CD4-positive, alpha-beta T cell treated with Interleukin-10 for 1 hour (primary cell): ENCODE measurements at regions not wholly inside any gene's neighbourhood (a gene's known extent, or its start where the extent isn't known, plus 50 kb on each side); places are given as distances from the start of the nearest gene placed in this dataset.
"Not testable (repeated sequence)": the region's sequence is repeated elsewhere in the genome, so short reads cannot be mapped to it uniquely, and the experiment has no call there.

ENCODE experiments used
- DNase-seq: peaks from one replicate; pipeline ENCODE4 v3.0.0-alpha.2; 2020

DNA sequence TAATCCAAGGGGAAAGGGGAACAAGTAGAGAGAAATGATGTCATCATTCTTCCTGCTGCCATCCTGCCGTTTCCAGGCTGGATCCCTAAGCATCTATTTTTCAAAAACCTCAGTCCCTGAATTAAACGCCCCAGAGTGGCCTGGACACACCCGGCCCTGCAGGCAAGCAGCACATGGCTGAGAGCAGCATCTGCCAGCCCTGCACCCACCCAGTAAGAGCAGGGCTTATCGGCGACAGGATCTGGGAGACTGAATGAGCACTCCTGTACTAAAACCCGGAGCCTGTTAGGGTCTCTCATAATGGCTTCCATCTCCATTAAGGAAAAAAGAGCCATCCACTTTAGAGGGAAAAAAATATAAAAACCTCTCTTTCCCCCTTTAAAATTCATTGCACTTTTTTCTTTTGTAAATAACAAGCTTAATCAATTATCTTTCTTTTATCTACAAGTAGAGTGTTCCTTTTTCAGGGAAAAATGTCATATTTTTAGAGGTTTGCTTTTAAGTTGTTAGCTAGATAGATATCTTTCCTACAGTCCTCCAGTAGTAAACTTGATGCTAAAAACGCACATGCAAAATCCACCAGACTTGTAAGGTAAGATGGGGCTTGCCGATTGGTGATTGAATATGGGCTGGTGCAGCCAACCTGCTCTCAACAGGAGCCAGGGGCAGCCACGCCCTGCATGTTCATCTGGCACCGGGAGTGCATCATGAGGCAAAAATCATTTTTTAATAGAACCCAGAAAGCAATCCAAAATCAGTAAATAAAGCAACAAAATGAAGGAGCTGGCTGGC, 457.8 kb downstream of the EIPR1 start:
- no peak for DNase-seq

DNA sequence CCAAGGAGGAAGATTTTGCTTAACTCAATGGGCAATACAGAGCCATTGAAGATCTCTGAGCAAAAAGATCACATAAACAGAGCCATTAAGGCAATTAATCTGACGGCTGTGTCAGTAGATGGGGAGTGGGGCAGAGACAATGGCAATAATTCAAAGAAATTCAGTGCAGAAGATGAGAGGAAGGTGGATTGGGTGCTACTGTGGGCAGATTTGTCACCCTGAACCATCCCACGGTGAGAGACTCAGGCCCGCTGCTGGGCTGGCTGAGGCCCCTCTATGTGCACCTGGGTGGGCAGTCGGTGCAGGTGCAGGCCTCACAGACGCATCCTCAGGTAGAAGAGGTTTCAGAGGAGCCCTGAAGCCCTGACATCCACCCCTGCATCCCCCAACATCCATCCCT, 458.6 kb downstream of the EIPR1 start:
- DNase-seq = no peak

DNA sequence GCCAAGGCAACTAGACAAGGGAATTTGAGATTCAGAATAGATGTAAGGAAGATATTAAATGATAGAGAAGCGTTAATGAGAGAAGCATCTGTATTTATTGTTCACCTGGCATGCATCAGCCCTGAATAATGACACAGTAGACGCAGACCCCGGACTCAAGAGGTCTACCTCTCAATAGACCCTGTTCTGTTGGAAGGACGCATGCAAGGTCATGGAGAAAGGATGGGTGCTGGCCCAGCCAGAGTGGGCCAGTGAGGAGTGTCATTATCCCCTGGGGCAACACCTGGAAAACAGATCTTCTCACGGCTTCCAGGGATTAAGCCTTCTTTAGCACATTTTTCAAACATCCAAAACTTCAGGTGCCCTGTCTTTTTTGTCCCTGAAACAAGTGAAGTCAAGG, 461.0 kb downstream of the EIPR1 start:
- DNase-seq = no peak

DNA sequence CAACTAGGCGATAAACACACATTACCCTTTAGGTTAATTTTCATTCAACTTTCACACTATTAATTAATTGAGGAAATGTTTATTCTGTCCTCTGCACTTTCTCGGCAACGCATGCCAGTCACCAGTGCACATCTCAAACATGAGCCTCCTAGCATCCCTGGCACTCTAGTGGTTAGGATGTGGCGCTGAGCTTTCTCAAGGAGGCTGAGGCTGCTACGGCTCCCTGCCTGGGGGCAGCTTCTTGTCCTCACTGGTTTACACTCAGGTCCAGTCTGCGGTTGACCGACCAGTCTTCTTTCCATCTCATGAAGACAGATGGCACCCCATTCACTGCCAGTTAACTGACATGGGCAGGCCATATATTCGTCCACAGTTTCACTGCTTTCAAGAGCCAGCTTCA, 463.4 kb downstream of the EIPR1 start:
- DNase-seq = no peak

DNA sequence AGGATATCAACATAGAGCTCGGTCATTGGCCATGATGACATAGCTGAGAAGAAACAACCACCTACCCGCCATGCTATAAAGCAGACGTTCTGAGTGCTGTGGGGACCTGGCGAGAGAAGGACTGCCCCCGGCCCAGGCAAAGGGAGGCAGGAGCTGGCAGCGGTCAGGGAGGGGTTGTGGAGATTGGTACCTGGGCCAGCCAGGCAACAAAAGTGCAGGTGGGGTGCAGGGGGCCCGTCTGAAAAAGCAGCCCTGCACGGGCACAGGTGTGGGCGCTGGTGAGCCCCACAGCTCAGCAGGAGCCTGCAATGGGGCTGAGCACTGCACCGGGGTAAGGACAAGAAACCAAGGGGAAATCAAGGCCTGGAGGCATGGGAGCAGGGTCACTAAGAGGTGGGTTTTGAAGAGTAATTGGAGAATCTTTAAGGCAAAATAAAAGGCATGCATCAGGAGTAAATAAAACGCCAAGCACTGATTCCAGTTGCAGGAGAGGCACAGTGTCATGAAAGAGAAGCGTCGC, 464.0 kb downstream of the EIPR1 start:
- DNase-seq = no peak

DNA sequence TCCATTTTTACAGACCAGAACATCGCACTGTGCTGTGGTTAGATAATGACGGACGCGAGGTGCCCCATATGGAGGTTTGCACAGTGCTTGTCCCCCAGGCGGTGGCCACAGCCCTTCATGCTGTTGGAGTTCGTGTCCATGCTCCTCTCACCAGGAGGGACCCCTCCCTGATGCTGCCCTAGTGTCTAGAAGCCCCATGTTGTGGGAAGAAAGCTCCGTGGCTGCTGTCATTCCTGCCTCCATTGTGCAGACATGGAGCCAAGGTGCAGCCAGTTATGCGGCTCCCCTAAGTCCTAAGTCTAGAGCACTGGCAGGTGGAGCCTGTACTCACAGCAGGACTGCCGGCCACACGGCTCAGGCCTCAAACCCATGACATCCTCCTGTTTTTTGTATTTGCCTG, 464.9 kb downstream of the EIPR1 start:
- DNase-seq = no peak

DNA sequence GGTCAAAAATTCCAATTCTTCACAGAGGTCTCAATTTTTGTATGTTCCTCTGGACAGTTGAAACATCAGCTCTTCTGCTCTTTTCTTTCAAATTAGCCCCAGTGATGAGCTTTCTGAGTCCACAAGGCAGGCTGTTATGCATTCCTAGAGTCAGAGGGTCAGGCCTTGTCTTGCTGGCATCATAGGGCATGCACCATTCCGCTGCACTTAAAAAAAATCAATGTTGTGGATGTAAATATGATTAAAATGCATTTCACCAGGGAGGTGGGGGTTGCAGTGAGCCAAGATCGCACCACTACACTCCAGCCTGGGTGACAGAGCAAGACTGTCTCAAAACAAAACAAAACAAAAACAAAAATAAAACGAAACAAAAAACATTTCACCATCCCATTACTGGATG, 465.3 kb downstream of the EIPR1 start:
- no peak for DNase-seq

DNA sequence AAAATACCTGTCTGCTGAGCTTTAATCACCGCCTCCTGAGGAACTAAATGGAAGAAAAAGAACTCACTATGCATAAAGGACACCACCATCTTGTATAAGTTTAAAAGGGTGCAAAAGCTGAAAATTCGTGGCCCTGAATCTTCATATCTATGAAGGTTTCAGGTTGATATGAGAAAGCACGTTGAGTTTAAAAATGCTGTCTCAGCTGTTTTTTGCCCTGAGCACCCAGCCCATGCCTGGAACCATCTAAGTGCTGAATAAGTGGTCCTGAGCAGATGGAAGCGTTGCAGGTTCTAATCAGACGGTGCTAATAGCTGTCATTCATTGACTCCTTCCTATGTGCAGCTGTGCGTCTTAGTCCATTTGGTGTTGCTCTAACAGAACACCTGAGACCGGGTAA, 467.4 kb downstream of the EIPR1 start:
- no peak for DNase-seq

DNA sequence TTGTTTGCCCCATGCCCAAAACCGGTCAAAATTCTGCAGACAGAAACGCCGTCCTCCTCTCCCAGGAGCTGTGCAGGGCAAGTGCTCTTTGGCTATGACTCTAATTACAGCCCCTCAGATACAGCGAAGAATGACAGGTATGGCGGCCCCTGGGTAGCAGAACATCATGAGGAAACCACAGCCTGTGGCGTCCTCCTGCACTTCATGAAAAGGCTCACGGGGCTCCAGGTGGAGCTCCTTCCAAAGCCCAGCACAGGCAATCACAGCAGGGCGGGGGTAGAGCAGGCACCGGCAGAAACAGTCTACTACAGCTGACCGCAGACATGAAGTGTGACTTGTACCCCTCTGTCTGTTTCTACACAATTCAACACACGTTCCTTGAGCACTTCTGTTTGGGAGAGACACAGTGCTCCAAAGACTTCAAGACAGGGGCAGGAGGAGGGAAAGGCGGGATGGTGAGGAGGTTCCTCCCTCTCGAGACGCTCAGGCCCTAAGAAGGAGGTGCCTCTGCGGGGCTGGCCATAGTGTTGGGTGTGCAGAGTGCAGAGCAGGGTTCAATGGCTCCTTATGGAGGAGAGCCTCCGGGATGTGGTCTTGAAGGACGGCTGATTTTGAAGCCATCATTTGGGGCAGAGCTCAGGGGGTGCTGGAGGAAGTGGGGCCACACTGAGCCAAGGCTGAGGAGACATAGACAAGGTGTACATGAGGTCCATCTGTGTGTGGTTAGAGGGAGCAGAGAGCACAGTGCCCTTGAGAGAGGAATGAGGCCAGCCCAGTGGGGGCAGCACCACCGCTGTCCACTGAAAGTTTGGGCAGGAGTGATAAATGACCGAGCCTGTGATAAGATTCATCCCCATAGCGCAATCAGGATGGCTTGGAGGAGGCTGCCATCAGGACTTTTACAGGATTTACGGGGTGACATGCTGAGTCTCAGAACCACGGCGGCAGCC, 468.3 kb downstream of the EIPR1 start:
- DNase-seq = no peak

DNA sequence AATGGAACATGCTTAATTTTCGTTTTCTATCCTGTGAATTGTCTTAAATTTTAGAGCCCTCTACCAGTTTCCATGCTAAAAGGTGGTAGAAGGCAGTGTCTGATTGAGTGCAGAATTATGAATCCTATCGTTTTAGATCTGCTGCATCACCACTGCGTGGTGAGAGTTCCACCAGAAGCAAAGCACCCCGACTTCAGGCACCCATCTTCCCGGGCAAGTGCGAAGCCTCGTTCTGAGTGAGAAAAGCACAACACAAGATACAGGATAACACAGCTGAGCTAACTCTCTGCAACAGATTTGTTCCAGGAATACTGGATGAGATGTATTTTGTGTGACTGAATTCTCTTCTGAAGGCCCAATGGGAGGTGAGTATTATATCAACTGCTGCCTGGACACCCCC, 471.5 kb downstream of the EIPR1 start:
- DNase-seq = no peak

DNA sequence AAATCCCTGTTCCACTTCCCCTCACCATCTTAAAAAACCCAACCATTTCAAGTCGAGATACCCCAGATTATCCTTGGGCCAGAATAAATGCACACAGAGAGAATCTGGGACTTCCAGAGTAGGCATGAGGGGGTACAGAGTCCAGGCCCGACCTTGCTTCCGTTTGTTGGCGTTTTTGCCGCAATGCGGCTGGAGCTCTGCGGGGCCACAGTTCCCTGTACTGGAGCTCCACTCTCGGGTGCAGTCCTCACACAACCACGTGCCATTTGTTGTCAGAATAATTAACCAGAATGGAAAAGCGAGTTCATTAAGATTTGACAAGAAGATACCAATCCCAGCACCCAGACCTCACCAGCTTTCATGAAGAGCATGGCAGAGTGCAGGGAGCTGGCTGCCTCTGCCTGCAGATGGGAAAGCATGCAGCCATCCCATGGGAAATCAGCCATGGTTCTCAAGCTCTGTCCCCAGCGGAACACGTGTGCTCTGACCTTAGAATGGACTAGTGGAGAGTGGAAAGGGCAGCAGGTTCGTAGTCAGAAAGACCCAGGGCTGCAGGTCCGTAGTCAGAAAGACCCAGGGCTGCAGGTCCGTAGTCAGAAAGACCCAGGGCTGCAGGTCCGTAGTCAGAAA, 472.8 kb downstream of the EIPR1 start:
- no peak for DNase-seq

DNA sequence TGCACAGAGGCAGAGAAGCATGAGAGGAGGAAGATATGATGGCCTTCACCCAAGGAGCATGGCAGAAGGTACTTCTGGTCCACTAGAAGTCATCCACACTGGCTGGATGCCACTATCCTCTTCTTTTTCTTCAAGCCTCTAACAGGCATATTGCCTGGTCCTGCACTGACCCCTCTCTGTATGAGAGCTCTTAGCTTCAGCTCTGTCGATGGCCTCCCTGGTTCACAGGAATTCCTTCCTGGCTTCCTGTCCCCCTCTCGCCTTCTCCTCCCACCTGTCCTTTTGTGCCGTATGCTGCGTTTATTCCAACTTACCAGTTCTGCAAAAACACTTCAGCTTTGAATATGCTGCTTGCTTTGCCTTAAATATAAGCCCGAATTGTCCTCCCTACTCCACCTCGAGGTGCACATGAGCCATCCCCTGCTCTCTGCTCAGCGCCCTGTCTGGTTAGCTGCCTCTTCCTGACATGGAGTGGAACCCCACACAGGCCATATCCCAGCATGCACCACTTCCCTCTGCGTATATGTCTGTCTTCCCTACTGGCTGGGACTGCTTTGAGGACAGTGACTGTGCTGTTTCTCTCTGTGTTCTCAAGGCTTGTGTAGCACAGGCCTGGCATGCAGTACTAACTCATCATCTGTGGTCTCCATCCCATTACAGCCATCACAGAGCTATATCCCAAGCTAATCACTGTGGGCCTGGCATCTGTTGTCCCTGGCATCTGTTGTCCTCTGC, 474.9 kb downstream of the EIPR1 start:
- DNase-seq = no peak

DNA sequence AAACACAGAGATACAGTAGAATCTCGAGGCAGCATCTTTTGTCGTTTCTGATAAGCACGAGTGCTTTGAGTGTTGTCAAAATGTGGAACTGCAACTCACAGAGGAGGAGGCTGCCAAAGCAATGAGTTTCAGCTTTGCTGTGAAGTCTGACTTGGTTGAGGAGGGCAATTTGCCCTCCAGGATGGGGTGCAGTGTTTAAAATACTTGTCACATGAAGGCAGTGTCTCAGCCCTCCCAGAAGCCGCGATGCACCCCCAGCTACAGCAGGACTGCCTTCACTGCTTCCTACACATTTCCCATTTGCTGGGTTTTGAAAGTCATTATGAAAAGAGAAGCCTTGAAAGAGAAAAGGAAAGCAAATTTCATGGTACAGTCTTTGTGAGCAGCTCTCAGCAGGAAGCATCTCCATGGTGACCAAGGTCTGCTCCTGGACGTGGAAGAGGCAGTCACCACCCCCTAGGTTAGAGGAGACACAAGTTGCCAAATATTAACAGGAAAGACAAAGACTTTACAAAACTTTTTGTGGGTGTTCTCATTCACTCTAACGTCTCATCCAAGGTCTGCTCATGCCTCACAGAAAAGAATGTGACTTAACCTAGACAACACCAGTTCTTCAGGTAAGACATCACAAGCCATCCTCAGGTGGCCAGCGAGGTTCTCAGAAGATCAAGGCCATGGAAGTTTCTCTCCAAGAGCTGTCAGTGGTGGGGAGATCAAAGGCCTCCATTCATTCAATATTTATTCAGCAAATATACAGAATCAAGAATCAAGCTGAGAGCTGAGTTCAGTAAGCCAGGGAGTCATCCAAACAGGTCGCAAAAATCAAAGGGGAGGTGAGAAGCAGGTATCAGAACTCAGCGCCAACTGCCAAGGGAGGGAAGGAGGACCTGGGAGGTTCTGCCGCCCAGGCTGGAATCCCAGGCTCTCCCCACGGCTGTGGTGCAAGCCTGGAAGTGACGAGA, 476.0 kb downstream of the EIPR1 start:
- DNase-seq = no peak

DNA sequence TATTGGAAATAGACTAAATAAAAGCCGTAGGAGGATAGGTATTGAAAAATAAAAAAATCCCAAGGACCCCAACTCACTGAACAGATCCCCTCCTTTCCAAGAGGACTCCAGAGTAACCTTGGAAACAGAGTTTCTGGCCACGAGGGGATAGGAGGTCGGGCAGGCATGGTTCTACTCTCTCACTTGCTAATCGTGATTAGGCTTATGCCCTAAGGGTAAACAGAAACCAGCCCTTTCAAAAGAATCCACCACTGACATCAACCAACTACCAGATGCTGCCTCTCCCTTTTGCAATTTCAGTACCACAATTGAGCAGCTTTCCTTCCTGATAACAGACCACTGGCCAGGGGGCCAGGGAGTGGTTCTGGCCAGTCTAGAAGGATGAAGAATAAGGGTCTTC, 477.8 kb downstream of the EIPR1 start:
- DNase-seq = no peak

DNA sequence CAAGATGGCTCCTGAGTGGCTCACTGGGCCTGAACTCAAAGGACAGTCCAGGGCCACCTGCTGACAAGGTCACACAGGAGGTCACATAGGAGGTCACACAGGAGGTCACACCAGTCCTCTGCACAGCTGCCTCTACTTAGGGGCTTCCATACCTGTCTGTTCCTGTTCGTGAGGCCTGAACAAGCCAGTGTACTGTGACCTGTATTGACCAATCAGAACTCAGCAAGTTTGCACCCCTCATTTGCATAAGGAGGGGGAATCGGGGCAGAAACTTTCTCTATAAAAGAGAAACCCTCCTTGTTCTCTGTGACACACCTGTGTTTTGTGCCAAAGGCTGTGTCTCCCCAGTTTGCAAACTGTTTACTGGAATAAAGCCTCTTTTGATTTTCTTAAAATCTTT, 478.9 kb downstream of the EIPR1 start:
- DNase-seq = no peak

DNA sequence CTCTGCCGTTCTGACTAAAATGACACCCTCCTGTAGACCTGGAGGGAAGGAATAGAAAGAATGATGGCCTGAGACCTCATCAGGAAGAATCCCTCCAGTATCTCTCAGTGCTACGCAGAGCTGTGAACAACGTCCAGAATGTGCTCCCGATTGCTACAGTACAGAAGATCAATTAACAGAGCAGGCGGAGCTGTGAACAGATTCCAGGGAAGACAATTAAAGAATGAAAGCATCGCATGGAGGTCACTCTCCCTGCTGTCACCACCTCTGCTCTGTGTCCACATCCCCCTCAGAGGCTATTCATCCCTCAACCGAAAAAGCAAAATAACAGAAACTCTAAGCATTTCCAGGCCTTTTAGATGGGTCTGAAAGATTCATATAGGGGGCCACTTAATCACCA, 481.0 kb downstream of the EIPR1 start:
- DNase-seq = no peak

DNA sequence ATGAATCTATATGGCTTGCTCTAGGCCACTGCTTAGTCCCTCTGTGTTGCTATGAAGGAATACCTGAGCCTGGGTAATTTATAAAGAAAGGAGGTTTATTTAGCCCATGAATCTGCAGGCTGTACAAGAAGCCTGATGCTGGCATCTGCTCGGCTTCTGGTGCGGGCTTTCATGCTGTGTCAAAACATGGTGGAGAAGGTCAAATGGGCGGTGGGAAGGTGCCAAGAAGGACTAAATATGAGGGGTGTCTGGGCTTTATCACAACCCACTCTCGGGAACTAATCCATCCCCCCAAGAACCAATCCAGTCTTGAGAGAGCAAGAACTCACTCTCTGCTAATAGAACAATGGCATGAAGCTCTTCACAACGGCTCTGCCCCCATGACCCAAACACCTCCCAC, 481.6 kb downstream of the EIPR1 start:
- no peak for DNase-seq

DNA sequence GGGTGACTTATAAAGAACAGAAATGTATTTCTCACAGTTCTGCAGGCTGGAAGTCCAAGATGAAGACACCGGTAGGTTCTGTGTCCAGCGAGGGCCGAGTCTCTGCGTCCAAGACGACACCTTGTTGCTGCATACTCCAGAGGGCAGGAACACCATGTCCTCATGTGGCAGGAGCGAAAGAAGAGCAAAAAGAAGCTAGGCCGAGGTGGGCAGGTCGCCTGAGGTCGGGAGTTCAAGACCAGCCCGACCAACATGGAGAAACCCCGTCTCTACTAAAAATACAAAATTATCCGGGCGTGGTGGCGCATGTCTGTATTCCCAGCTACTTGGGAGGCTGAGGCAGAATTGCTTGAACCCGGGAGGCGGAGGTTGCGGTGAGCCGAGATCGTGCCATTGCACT, 483.6 kb downstream of the EIPR1 start:
- DNase-seq = not testable (repeated sequence)

DNA sequence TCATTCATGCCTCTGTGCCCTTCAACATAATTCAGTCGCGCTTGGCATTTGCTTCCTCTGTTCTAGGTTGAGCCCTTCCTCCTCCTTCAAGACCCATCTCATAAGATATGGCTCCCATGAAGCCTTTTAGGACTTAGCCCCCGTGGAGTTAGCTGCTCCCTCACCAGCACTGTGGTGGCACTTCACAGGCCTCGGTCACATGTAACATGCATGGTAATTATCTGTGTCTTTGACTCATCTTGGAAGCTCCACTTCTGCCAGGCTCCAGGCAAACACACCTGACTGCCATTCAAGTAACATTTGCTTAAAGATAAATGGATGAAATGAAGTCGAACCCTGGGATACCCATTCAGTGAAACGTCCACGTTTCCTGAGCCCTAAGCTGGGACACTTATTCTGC, 484.7 kb downstream of the EIPR1 start:
- DNase-seq = no peak

DNA sequence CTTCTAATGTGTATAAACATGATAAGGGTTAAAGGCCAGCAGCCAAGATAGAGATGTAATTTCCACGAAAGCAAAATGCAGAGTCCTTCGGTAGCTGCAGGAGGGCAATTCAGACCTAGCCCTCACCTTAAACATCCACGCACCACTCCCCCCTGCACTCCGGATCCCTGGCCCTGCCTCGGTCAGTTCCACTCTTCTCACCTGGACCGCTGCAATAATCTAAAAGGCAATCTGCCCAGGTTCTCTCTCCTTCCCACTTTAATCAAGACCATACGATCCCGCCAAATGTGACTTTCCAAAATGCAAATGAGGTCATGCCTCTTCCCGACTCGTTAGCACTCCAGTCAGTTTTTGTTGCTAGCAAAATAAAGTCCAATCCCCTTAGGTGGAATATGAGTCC, 485.2 kb downstream of the EIPR1 start:
- no peak for DNase-seq

DNA sequence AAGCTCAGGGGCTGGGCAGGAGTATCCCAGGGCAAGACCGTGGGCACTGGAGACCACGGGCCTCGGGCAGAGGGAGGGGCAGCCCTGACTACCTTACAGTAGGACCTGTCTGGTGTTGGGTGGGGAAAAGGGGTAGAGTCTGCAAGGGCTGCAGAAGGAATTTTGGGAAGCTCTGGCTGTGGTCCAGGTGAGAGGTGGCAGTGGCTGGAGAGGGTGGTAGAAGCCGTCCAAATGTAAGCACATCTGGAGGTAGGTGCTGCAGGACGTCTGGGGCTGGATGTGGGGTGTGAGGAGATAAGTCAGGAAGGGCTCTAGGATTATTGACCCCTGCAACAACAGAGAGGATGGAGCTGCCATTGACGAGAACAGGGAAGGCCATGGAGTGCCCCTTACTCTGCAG, 486.7 kb downstream of the EIPR1 start:
- DNase-seq = no peak

DNA sequence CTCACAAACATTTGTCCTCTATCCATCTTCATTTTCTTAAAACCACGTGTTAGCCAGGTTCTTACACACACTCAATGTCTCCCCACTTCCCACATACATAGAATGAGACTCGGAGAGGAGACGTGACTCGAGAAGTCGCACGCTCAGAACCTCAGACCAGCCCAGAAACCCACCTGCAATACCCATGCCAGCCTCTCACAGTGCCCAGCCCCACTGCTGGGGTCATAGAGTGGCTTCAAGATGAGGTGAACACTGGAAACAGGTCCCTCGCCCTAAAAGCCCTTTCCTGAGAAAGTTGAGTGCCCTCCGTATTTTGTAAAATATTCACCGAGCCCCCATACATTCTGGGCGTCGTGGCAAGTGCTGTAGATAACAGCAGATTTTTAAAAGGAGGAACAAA, 487.4 kb downstream of the EIPR1 start:
- no peak for DNase-seq
